PC-3 (cell line): ENCODE measurements at regions not wholly inside any gene's neighbourhood (a gene's known extent, or its start where the extent isn't known, plus 50 kb on each side); places are given as distances from the start of the nearest gene placed in this dataset.

Experiments
- CTCF ChIP-seq: fragments of 300-600 bp; sonication (generic); conservative IDR thresholded peaks from 2 replicates; pipeline ENCODE4 v1.5.1; 2017; ENCODE audit warnings: antibody characterized with exemption, low read depth, mild to moderate bottlenecking, low read length
- EZH2 ChIP-seq: fragments of 300-600 bp; sonication (generic); IDR thresholded peaks from one replicate; pipeline ENCODE4 v1.6.1; 2017; ENCODE audit warnings: antibody characterized with exemption, mild to moderate bottlenecking, low read length; ENCODE audit not compliant: unreplicated experiment

GRCh38 chr12:28089338-28089737, 100.9 kb upstream of the CCDC91 start:
- TF ChIP-seq CTCF: no peak
- TF ChIP-seq EZH2: no peak
